Heart right ventricle (tissue), 16 donors: ENCODE measurements at regions not wholly inside any gene's neighbourhood (a gene's known extent, or its start where the extent isn't known, plus 50 kb on each side); places are given as distances from the start of the nearest gene placed in this dataset.
"Not testable (repeated sequence)": the region's sequence is repeated elsewhere in the genome, so short reads cannot be mapped to it uniquely, and the experiment has no call there.

ENCODE experiments used
- ATAC-seq, 8 donors: fragments of 200-7000 bp; cut with Tn5 transposase; one replicate each; pipeline ENCODE4 v1.9.1; 2020; ENCODE audit warnings: mild to moderate bottlenecking in 8 of 8, moderate library complexity in 8 of 8, moderate number of reproducible peaks in 1 of 8
- DNase-seq, 2 donors: peaks; one replicate each; pipeline ENCODE4 v3.0.0-alpha.2; 2020
- H3K27ac ChIP-seq, 10 donors: fragments of 200-600 bp; sonication (generic) in 2 of 10; one replicate each; pipeline versions ENCODE4 v1.5.0 to v1.8.0; 2020 to 2022; ENCODE audit warnings: mild to moderate bottlenecking in 3 of 10
- H3K27me3 ChIP-seq, 7 donors: fragments of 200-600 bp; one replicate each; pipeline ENCODE4 v1.8.0; 2021 to 2022; ENCODE audit warnings: mild to moderate bottlenecking in 2 of 7
- H3K36me3 ChIP-seq, 9 donors: fragments of 200-600 bp; sonication (generic) in 1 of 9; one replicate each; pipeline versions ENCODE4 v1.5.0 to v1.8.0; 2020 to 2022; ENCODE audit warnings: mild to moderate bottlenecking in 2 of 9
- H3K4me1 ChIP-seq, 9 donors: fragments of 200-600 bp; sonication (generic) in 1 of 9; one replicate each; pipeline versions ENCODE4 v1.5.0 to v1.8.0; 2020 to 2022; ENCODE audit warnings: mild to moderate bottlenecking in 4 of 9
- H3K4me3 ChIP-seq, 10 donors: fragments of 200-600 bp; sonication (generic) in 2 of 10; one replicate each; pipeline versions ENCODE4 v1.5.0 to v1.8.0; 2020 to 2022; ENCODE audit warnings: mild to moderate bottlenecking in 7 of 10, moderate library complexity in 2 of 10
- H3K9me3 ChIP-seq, 11 donors: fragments of 200-600 bp in 10 of 11; sonication (generic) in 2 of 11; one replicate each; pipeline versions ENCODE4 v1.5.0 to v1.8.0; 2013 to 2022; ENCODE audit warnings: mild to moderate bottlenecking in 2 of 11, control low read depth in 1 of 11, moderate library complexity in 1 of 11
- WGBS, 2 donors: extraction: QIAGEN DNeasy Blood & Tissue Kit; methylation state at CpG; one replicate each; pipeline ENCODE4 v1.1.7; 2013; ENCODE audit warnings: inconsistent platforms in 1 of 2; 5-methylcytosine and 5-hydroxymethylcytosine counted together
- intact Hi-C, 10 donors: fragments of 100-400 bp; cut with DNase I; formaldehyde crosslinking; loops; one replicate each; pipeline versions ENCODE4 v1.11.1 to v1.14.2; 2022
- TF ChIP-seq, protein P1 (sequence below), 9 donors: fragments of 200-600 bp; sonication (generic) in 2 of 9; IDR thresholded peaks; one replicate each; pipeline versions ENCODE4 v1.5.0 to v1.8.0; 2021 to 2022; ENCODE audit warnings: antibody characterized with exemption in 9 of 9, mild to moderate bottlenecking in 5 of 9, moderate library complexity in 1 of 9
- donor health status: Arrhythmogenic right ventricular cardiomyopathy.
- donor health status: ischemic (EF 13 %, LVEDD 7.1; RV severe dilation, severe dysfunction).
- donor health status: healthy with polysubstance abuse.
- donor health status: DM: no; HTN: yes; CAD: no.
- donor health status: DM: no; HTN: no; CAD: no.
- donor health status: ischemic (EF 25% LVEDD 6.9; RV normal size, moderate dysfunction).
- donor health status: ischemic (EF 25% LVEDD 5.7; RV mildly dilated, moderate dysfunction).
- donor health status: healthy.
- donor health status: DM: yes; HTN: yes; CAD: no.
- donor health status: Ischemic cardiomyopathy.
- donor health status: ischemic (EF 35%, LVEDD 5.7; RV mildly dilated, moderate dysfunction).
- donor health status: nonischemic (EF 11% LVEDD 7.7; RV severe dilation, severe dysfunction).
- donor health status: DM: yes; HTN: yes; CAD: no.
- donor health status: PGD.
- donor health status: ischemic (EF 29% LVEDD 5.4; RV normal size, mild dysfunction).
- donor health status: nonischemic (EF 23%, LVEDD 6.1; RV moderate dilation, normal function).

DNA sequence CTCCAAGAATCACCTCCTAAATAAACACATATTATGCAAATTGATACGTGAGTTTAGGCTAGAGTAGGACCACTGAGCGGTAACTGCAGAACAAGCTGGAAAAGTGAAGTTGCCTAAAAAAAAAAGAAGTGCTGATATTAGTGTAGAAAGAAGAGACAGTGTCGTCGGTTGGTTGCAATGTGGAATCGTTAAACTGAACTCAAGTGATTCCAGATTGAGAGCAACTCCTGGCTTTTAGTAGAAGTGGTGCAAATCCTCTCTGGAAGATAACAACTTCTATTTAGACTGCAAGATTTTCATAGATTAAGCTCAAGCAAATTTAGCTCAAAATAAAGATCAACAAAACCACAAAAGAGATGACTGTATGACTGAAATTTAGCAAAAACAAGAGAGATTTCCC lies 97.0 kb upstream of the PGR start:
- no peak for ATAC-seq
- DNase-seq, result no peak
- H3K4me1 ChIP-seq, result no peaks in the 10 kb centered on the region
- H3K27me3 ChIP-seq, result no peaks in the 10 kb centered on the region
- WGBS, 2 donors, result 70 to 71% methylated on average over 5 of the region's 5 CpGs
- TF ChIP-seq, protein P1, sequence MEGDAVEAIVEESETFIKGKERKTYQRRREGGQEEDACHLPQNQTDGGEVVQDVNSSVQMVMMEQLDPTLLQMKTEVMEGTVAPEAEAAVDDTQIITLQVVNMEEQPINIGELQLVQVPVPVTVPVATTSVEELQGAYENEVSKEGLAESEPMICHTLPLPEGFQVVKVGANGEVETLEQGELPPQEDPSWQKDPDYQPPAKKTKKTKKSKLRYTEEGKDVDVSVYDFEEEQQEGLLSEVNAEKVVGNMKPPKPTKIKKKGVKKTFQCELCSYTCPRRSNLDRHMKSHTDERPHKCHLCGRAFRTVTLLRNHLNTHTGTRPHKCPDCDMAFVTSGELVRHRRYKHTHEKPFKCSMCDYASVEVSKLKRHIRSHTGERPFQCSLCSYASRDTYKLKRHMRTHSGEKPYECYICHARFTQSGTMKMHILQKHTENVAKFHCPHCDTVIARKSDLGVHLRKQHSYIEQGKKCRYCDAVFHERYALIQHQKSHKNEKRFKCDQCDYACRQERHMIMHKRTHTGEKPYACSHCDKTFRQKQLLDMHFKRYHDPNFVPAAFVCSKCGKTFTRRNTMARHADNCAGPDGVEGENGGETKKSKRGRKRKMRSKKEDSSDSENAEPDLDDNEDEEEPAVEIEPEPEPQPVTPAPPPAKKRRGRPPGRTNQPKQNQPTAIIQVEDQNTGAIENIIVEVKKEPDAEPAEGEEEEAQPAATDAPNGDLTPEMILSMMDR (IDR thresholded peaks at IDR 0.05), result no peak
- intact Hi-C loops, result no loop called here
- no peak overlapping the region for H3K27ac ChIP-seq
- H3K36me3 ChIP-seq, result no peaks in the 10 kb centered on the region
- H3K4me3 ChIP-seq, result no peak overlapping the region
- peaks cover 0 to 52% (median 18%) of the 10 kb centered on the region in 11 donors for H3K9me3 ChIP-seq

GRCh38 chr11:101224221-101224620 lies 94.6 kb upstream of the PGR start:
- DNase-seq (no peak), ATAC-seq (no peak)
- Histone ChIP-seq H3K4me3 (no peak overlapping the region), H3K4me1 (no peaks in the 10 kb centered on the region), H3K27ac (no peak overlapping the region), H3K9me3 (peaks cover 0 to 67% (median 29%) of the 10 kb centered on the region in 11 donors), H3K36me3 (no peaks in the 10 kb centered on the region), H3K27me3 (no peaks in the 10 kb centered on the region)
- intact Hi-C loops, result no loop called here
- WGBS, 2 donors, result 69 to 78% methylated on average over 2 of the region's 2 CpGs
- TF ChIP-seq, protein P1 (IDR thresholded peaks at IDR 0.05), result no peak

DNA sequence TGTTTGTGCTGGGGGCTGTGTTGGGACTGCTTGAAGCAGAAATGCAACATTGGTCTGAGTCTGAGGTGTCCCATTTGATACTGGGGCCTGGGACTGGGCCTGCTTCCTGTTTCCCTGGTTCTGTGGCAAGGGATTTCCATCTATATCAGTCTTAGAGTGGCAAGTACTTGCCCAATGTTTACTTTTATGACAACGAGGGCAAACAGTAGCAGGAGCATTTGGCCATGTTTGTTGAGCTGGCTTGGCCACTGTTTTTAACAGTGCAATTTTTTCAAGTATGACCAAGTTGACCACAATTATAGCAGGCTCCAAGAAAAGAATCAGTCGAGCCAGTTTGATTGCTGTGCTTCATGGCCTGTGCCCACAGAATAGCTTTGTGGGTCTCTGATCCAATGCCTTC lies 88.5 kb upstream of the PGR start:
- peaks cover 0 to 49% (median 24%) of the 10 kb centered on the region in 11 donors for H3K9me3 ChIP-seq
- H3K27ac ChIP-seq, H3K4me3 ChIP-seq, H3K4me1 ChIP-seq, intact Hi-C loops, H3K27me3 ChIP-seq, ATAC-seq, H3K36me3 ChIP-seq, DNase-seq: not testable (repeated sequence)
- 51 to 61% methylated on average over 2 of the region's 2 CpGs for WGBS, 2 donors

DNA sequence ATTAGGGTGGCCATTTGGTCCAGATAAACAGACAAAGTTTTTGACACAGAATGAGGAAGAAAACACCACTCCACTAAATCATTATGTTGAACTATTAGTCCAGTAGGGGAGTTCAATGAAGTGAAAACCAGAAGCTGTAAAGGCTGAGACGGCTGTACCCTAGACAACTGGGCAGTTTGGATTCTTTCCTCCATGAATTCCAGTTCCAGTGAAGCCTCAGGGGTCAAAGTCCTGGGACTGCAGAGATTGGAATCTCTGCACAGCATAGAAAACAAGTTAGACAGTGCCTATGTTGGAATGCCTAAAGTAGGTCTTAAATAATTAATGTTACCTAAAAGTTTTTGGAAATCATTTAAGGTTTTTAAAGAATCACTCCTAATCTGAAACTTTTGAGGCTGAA lies 86.5 kb upstream of the PGR start:
- intact Hi-C loops, H3K27ac ChIP-seq, H3K4me3 ChIP-seq, ATAC-seq, H3K27me3 ChIP-seq, H3K4me1 ChIP-seq, DNase-seq, H3K36me3 ChIP-seq: not testable (repeated sequence)
- 61 to 64% methylated on average over 1 of the region's 1 CpG for WGBS, 2 donors
- H3K9me3 ChIP-seq, result peaks cover 0 to 43% (median 9%) of the 10 kb centered on the region in 11 donors

GRCh38 chr11:101215069-101215468 lies 85.5 kb upstream of the PGR start:
- Histone ChIP-seq H3K4me3 (no peak overlapping the region), H3K4me1 (no peaks in the 10 kb centered on the region), H3K9me3 (peaks cover 0 to 43% (median 1%) of the 10 kb centered on the region in 11 donors), H3K36me3 (no peaks in the 10 kb centered on the region), H3K27me3 (no peaks in the 10 kb centered on the region), H3K27ac (no peak overlapping the region)
- WGBS, 2 donors, result 67 to 75% methylated on average over 1 of the region's 1 CpG
- intact Hi-C loops, result no loop called here
- ATAC-seq, result no peak
- TF ChIP-seq, protein P1 (IDR thresholded peaks at IDR 0.05), result no peak
- no peak for DNase-seq
